ENCODE measurements at regions not wholly inside any gene's neighbourhood (a gene's known extent, or its start where the extent isn't known, plus 50 kb on each side); places are given as distances from the start of the nearest gene placed in this dataset.

- no peak for TF ChIP-seq POLR2A (IDR thresholded peaks at IDR 0.05)
- TF ChIP-seq CTCF (IDR thresholded peaks at IDR 0.05): no peak
Measured at GRCh38 chr11:69396051-69396947, 85.2 kb upstream of the LINC01488 start.

Data from lower leg skin (tissue), 3 donors.